SU-DHL-6 (cell line): ENCODE measurements at regions not wholly inside any gene's neighbourhood (a gene's known extent, or its start where the extent isn't known, plus 50 kb on each side); places are given as distances from the start of the nearest gene placed in this dataset.

Experiments
- H2AFZ ChIP-seq: fragments of 200-600 bp; sonication (generic); 2 replicates; pipeline ENCODE4 v1.6.1; 2014; ENCODE audit warnings: low read depth, mild to moderate bottlenecking, moderate library complexity, mixed read lengths, antibody characterized with exemption, low read length; ENCODE audit not compliant: severe bottlenecking
- H3F3A ChIP-seq: fragments of 200-600 bp; shearing (Covaris generic); 2 replicates; pipeline ENCODE4 v1.6.0; 2016; ENCODE audit warnings: antibody characterized with exemption, mild to moderate bottlenecking; ENCODE audit not compliant: insufficient read depth
- H3K27ac ChIP-seq: fragments of 200-600 bp; sonication (generic); 2 replicates; pipeline ENCODE4 v1.5.1; 2016; ENCODE audit warnings: low read depth, mild to moderate bottlenecking, low read length, moderate library complexity, mixed read lengths
- H3K27me3 ChIP-seq: fragments of 200-600 bp; sonication (generic), shearing (Covaris generic); 2 replicates; pipeline ENCODE4 v1.6.0; 2014; ENCODE audit warnings: mild to moderate bottlenecking, low read length
- H3K36me3 ChIP-seq: fragments of 200-600 bp; sonication (generic); 2 replicates; pipeline ENCODE4 v1.6.1; 2014; ENCODE audit warnings: mild to moderate bottlenecking, low read length, mixed read lengths
- H3K4me2 ChIP-seq: fragments of 300-600, 200-600 bp; shearing (Covaris generic), sonication (generic); 2 replicates; pipeline ENCODE4 v1.6.0; 2014; ENCODE audit warnings: low read length, low read depth, mild to moderate bottlenecking; ENCODE audit not compliant: poor library complexity, severe bottlenecking
- H3K4me3 ChIP-seq: fragments of 200-600 bp; sonication (generic); 2 replicates; pipeline ENCODE4 v1.5.1; 2014; ENCODE audit warnings: antibody characterized with exemption, low read length, mild to moderate bottlenecking, mixed read lengths; ENCODE audit not compliant: insufficient read depth, poor library complexity, severe bottlenecking
- H3K79me2 ChIP-seq: fragments of 200-600 bp; sonication (generic); 2 replicates; pipeline ENCODE4 v1.6.1; 2014; ENCODE audit warnings: mild to moderate bottlenecking, low read length, moderate library complexity; ENCODE audit not compliant: insufficient read depth
- H3K9ac ChIP-seq: fragments of 200-600 bp; sonication (generic); 2 replicates; pipeline ENCODE4 v1.7.0; 2014; ENCODE audit warnings: mild to moderate bottlenecking, low read length
- H3K9me2 ChIP-seq: fragments of 200-600 bp; sonication (generic); replicated peaks from 2 replicates; pipeline ENCODE4 v1.6.1; 2014; ENCODE audit warnings: low read length; ENCODE audit not compliant: insufficient read depth
- H3K9me3 ChIP-seq: fragments of 200-600 bp; sonication (generic); 2 replicates; pipeline ENCODE4 v1.6.1; 2014; ENCODE audit warnings: low read length, mixed read lengths; ENCODE audit not compliant: insufficient read depth
- H4K20me1 ChIP-seq: fragments of 200-600 bp; sonication (generic); 2 replicates; pipeline ENCODE4 v1.6.1; 2014; ENCODE audit warnings: low read depth, mild to moderate bottlenecking, antibody characterized with exemption, low read length, moderate library complexity, mixed read lengths
- CTCF ChIP-seq: fragments of 200-600 bp; sonication (generic); IDR thresholded peaks from one replicate; pipeline ENCODE4 v1.5.1; 2017; ENCODE audit warnings: antibody characterized with exemption, mild to moderate bottlenecking, low read length, moderate library complexity; ENCODE audit not compliant: insufficient read depth, poor library complexity, severe bottlenecking
- EZH2phosphoT487 ChIP-seq: fragments of 200-600 bp; sonication (generic), shearing (Covaris generic); conservative IDR thresholded peaks from 2 replicates; pipeline ENCODE4 v1.6.1; 2018; ENCODE audit warnings: mild to moderate bottlenecking, antibody characterized with exemption, low read length, moderate library complexity, mixed read lengths

- Histone ChIP-seq H3K9me2 (no peaks in the 10 kb centered on the region; the same call in 1 of the 2 replicates), H3K9ac (no peak overlapping the region), H3K79me2 (no peaks in the 10 kb centered on the region), H3K36me3 (no peaks in the 10 kb centered on the region), H3K4me3 (no peak overlapping the region), H3K4me2 (no peak overlapping the region), H3K27ac (no peak overlapping the region), H2AFZ (no peak overlapping the region), H4K20me1 (no peaks in the 10 kb centered on the region), H3F3A (no peaks in the 10 kb centered on the region), H3K9me3 (no peaks in the 10 kb centered on the region), H3K27me3 (no peaks in the 10 kb centered on the region)
- TF ChIP-seq EZH2phosphoT487, result no peak
- TF ChIP-seq CTCF, result no peak
These were observed 60.5 kb upstream of the C5orf46 start for GRCh38 chr5:147966829-147967228.

- no peaks in the 10 kb centered on the region for H3F3A ChIP-seq
- no peaks in the 10 kb centered on the region for H3K36me3 ChIP-seq
- TF ChIP-seq EZH2phosphoT487, result no peak
- TF ChIP-seq CTCF, result no peak
- H3K4me2 ChIP-seq, result no peak overlapping the region
- no peaks in the 10 kb centered on the region for H3K27me3 ChIP-seq
- H4K20me1 ChIP-seq, result no peaks in the 10 kb centered on the region
- H3K9ac ChIP-seq, result no peak overlapping the region
- no peaks in the 10 kb centered on the region for H3K79me2 ChIP-seq
- H3K9me3 ChIP-seq, result no peaks in the 10 kb centered on the region
- H3K4me3 ChIP-seq, result no peak overlapping the region
- no peak overlapping the region for H2AFZ ChIP-seq
- no peak overlapping the region for H3K27ac ChIP-seq
- H3K9me2 ChIP-seq, result no peaks in the 10 kb centered on the region; the same call in 1 of the 2 replicates
These were observed 60.0 kb upstream of the C5orf46 start for GRCh38 chr5:147966326-147966725.

- Histone ChIP-seq H3K9ac (no peak overlapping the region), H3K4me3 (no peak overlapping the region), H2AFZ (no peak overlapping the region), H3K9me3 (no peaks in the 10 kb centered on the region), H3K27ac (no peak overlapping the region), H3K27me3 (no peaks in the 10 kb centered on the region), H3K79me2 (no peaks in the 10 kb centered on the region), H3K36me3 (no peaks in the 10 kb centered on the region), H4K20me1 (no peaks in the 10 kb centered on the region), H3K9me2 (no peaks in the 10 kb centered on the region; the same call in 1 of the 2 replicates), H3F3A (no peaks in the 10 kb centered on the region), H3K4me2 (no peak overlapping the region)
- TF ChIP-seq EZH2phosphoT487 (no peak), CTCF (no peak)
These were observed 59.4 kb upstream of the C5orf46 start for GRCh38 chr5:147965715-147966114.
